Nephron progenitor cell (in vitro differentiated cells): ENCODE measurements at regions not wholly inside any gene's neighbourhood (a gene's known extent, or its start where the extent isn't known, plus 50 kb on each side); places are given as distances from the start of the nearest gene placed in this dataset.

ENCODE experiments used
- DNase-seq: peaks from one replicate; pipeline ENCODE4 v3.0.0; 2021
- H3K27ac Mint-ChIP-seq: 2 replicates; pipeline ENCODE4 v1.8.0; 2021; ENCODE audit warnings: mild to moderate bottlenecking, moderate library complexity, mixed read lengths
- H3K27me3 Mint-ChIP-seq: 2 replicates; pipeline ENCODE4 v1.8.0; 2021; ENCODE audit warnings: mild to moderate bottlenecking, low read depth, mixed read lengths; ENCODE audit not compliant: poor library complexity
- H3K36me3 Mint-ChIP-seq: 2 replicates; pipeline ENCODE4 v1.8.0; 2021; ENCODE audit warnings: low read depth, mixed read lengths
- H3K4me1 Mint-ChIP-seq: 2 replicates; pipeline ENCODE4 v1.8.0; 2021; ENCODE audit warnings: mixed read lengths
- H3K4me3 Mint-ChIP-seq: 2 replicates; pipeline ENCODE4 v1.8.0; 2021; ENCODE audit warnings: mild to moderate bottlenecking, moderate library complexity, mixed read lengths
- H3K9me3 Mint-ChIP-seq: 2 replicates; pipeline ENCODE4 v1.8.0; 2021; ENCODE audit warnings: mild to moderate bottlenecking, moderate library complexity, mixed read lengths
- TF ChIP-seq, protein P1 (sequence below): fragments of 200-600 bp; sonication (generic); IDR thresholded peaks from 2 replicates; pipeline ENCODE4 v1.5.0; 2021; ENCODE audit warnings: antibody characterized with exemption

DNA sequence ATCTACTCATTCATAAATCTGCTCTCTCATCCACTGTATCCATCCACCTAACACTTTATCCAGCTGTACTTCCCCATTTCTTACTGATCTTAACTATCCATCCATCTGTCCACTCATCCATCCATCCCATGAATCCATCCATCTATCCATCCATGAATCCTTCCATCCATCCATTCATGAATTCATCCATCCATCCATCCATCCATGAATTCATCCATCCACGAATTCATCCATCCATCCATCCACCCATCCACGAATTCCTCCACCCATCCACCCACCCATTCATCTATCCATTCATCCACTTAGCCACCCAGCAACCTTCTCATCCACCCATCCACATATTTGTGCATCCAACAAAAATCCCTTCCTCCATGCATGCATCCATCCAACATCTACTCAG is 128.6 kb upstream of the MYL2 start:
- Mint-ChIP-seq H3K27ac (no peak overlapping the region), H3K4me3 (no peak overlapping the region), H3K27me3 (peaks cover 2% of the 10 kb centered on the region), H3K36me3 (no peaks in the 10 kb centered on the region), H3K9me3 (no peaks in the 10 kb centered on the region), H3K4me1 (no peaks in the 10 kb centered on the region)
- TF ChIP-seq, protein P1, sequence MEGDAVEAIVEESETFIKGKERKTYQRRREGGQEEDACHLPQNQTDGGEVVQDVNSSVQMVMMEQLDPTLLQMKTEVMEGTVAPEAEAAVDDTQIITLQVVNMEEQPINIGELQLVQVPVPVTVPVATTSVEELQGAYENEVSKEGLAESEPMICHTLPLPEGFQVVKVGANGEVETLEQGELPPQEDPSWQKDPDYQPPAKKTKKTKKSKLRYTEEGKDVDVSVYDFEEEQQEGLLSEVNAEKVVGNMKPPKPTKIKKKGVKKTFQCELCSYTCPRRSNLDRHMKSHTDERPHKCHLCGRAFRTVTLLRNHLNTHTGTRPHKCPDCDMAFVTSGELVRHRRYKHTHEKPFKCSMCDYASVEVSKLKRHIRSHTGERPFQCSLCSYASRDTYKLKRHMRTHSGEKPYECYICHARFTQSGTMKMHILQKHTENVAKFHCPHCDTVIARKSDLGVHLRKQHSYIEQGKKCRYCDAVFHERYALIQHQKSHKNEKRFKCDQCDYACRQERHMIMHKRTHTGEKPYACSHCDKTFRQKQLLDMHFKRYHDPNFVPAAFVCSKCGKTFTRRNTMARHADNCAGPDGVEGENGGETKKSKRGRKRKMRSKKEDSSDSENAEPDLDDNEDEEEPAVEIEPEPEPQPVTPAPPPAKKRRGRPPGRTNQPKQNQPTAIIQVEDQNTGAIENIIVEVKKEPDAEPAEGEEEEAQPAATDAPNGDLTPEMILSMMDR, result no peak
- no peak for DNase-seq

DNA sequence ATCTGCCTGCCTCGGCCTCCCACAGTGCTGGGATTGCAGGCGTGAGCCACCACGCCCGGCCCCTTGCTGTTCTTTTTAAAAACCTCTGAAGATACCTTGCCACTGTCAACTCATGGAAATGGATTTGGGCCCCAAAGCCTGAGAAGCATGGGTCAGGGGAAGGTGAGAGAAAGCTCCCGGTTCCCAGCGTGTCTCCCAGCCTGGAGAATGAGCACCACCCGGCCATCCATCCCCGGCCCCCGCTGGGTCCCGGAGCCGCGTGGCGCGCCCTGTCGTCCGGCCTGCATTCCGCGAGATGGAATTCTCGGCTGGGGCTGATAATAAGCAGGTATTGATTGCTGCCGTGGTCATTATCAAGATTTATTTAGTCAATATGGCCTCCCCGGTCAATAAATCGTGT is 126.5 kb upstream of the MYL2 start:
- no peak for DNase-seq
- H3K4me1 Mint-ChIP-seq, result no peaks in the 10 kb centered on the region
- peaks cover 5% of the 10 kb centered on the region for H3K27me3 Mint-ChIP-seq
- H3K4me3 Mint-ChIP-seq, result no peak overlapping the region
- H3K27ac Mint-ChIP-seq, result no peak overlapping the region
- no peaks in the 10 kb centered on the region for H3K36me3 Mint-ChIP-seq
- H3K9me3 Mint-ChIP-seq, result no peaks in the 10 kb centered on the region
- TF ChIP-seq, protein P1, result no peak

DNA sequence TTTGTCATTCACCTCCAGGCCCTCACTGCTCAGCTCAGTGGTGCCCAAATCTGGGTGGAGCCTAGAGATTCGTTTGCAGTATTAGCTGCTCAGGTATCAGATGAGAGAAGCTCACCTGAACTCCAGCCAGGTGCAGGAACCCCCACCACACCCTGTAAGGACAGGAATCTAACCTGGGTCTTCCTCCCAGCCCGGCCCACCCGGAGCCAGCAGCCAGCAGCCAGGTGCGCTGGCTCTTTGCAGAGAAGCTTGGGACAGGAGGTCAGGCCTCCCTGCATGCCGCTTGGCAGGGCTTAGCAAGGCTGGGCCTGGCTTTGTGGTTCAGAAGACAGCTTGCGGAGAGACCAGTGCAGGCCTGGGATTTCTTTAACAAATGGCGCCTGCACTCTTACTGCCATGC is 125.6 kb upstream of the MYL2 start:
- DNase-seq, result no peak
- no peaks in the 10 kb centered on the region for H3K36me3 Mint-ChIP-seq
- no peaks in the 10 kb centered on the region for H3K4me1 Mint-ChIP-seq
- H3K4me3 Mint-ChIP-seq, result no peak overlapping the region
- peaks cover 5% of the 10 kb centered on the region for H3K27me3 Mint-ChIP-seq
- H3K27ac Mint-ChIP-seq, result no peak overlapping the region
- no peaks in the 10 kb centered on the region for H3K9me3 Mint-ChIP-seq
- TF ChIP-seq, protein P1, result no peak

DNA sequence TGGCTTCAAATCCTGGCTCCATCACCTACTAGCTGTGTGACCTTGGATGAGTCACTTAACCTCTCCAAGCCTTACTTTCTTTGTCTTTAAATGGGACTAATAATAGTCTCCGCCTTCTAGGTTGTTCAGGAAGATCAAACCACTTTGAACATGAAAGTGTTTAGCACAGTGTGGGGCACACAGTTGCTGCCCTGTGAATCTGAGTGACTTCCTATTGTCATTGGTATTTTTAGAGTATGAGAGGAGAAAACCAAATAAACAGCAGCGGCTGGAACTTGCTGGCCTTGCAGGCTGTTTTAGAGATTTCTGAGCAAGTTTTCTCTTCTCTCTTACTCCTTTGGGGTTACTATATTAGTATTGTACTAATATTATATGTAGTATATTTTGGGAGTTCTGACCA is 120.7 kb upstream of the MYL2 start:
- H3K36me3 Mint-ChIP-seq, result no peaks in the 10 kb centered on the region
- H3K27ac Mint-ChIP-seq, result no peak overlapping the region
- H3K4me1 Mint-ChIP-seq, result peaks cover 5% of the 10 kb centered on the region
- no peak for DNase-seq
- H3K4me3 Mint-ChIP-seq, result no peak overlapping the region
- H3K27me3 Mint-ChIP-seq, result peaks cover 44% of the 10 kb centered on the region
- TF ChIP-seq, protein P1, result no peak
- H3K9me3 Mint-ChIP-seq, result no peaks in the 10 kb centered on the region

DNA sequence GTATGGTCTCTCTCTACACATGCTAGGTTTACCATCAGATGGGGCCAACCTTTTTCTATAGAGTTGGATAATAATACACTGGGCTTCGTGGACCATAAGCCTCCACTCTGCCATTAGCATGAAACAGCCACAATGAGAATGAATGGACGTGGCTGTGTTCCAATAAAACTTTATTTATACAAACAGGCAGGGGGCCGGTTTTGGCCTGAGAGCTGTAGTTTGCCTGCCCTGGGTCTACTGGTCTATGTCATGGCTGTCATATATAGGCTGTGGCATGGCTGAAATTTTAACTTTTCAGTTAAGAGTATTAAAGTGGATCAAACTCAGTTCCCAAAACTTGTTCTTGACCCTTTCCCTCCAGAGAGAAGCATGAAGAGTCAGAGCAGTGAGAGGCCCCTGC is 120.3 kb upstream of the MYL2 start:
- Mint-ChIP-seq H3K9me3 (no peaks in the 10 kb centered on the region), H3K4me1 (peaks cover 9% of the 10 kb centered on the region), H3K4me3 (no peak overlapping the region), H3K27ac (no peak overlapping the region), H3K36me3 (no peaks in the 10 kb centered on the region), H3K27me3 (peaks cover 48% of the 10 kb centered on the region)
- no peak for DNase-seq
- TF ChIP-seq, protein P1, result no peak

DNA sequence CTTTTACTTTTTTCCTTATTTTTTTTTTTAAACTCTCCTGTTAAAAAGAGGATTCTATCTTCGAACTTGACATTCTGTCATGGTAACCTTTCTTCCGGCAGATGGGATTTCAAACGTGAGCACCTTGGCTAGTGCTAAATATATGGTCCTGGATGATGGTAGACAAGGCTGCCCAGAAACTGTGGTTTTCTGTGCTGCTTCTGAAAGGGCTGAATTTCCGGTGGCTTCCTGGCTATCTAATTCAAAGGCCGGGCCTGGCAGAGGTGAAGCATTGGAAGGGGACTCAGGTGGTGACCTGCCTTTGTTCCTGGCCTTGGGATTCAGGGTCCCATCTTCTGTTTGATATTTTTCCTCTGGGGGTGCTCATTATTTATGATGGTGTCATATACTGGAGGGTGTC is 118.6 kb upstream of the MYL2 start:
- Mint-ChIP-seq H3K27ac (no peak overlapping the region), H3K9me3 (no peaks in the 10 kb centered on the region), H3K4me1 (peaks cover 17% of the 10 kb centered on the region), H3K4me3 (no peak overlapping the region), H3K27me3 (peaks cover 58% of the 10 kb centered on the region), H3K36me3 (no peaks in the 10 kb centered on the region)
- TF ChIP-seq, protein P1, result no peak
- no peak for DNase-seq
